ENCODE measurements at regions not wholly inside any gene's neighbourhood (a gene's known extent, or its start where the extent isn't known, plus 50 kb on each side); places are given as distances from the start of the nearest gene placed in this dataset.

DNA sequence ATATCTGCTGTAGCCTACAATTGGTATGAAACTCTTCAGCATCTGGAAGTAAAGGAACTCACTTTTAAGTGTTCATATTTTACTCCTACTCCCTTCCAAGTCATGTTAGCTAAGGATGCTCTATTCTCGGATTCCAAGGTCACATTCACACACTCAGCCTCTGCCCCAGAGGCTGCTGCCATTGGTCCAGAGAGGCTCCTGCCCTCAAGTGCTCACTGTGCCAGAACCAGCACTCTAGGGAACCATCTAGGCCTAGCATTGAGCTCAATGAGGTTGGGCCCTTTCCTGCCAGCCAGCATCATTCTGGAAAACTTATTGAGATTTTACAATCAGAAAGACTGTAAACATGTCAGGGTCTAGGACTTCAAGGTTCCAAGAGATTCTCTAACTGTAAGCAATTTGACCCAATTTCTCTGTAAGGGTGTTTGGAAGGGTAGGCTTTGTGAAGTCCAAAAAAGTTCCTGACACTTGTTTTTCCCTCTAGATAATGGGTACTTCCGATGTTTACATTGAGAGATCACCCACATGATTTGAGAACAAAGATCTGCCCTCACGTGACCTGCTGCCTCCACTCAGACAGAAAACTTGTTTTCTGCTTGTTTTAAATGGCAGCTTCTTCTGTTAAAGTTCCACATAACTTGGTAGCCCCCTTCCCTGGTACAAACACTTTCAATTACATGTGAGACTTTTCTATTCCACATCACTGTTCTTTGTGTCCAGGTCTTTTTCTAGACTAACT, 94.9 kb downstream of the MAB21L3 start:
- Mint-ChIP-seq H3K27ac (no peak overlapping the region), H3K9me3 (ENCODE audit: insufficient read depth) (peaks cover 5% of the 10 kb centered on the region), H3K4me1 (no peaks in the 10 kb centered on the region), H3K27me3 (peaks cover 27% of the 10 kb centered on the region), H3K4me3 (no peak overlapping the region)
- CTCF ChIA-PET, result no interaction called here
- no peak overlapping the region for H3K27ac ChIP-seq (ENCODE audit: low read length in 2 of 2)
- no peak overlapping the region for H3K4me3 ChIP-seq (ENCODE audit: control extremely low read depth in 1 of 5, extremely low read depth in 1 of 5, insufficient read depth in 1 of 5, low read depth in 2 of 5, low read length in 4 of 5)
- peaks cover 0 to 9% (median 5%) of the 10 kb centered on the region in 4 experiments for H3K27me3 ChIP-seq (replicated peaks in 1 of 4; ENCODE audit: control extremely low read depth in 1 of 4, control insufficient read depth in 3 of 4, insufficient read depth in 4 of 4, low read length in 3 of 4)
- ATAC-seq (ENCODE audit: low read depth) (no peak), DNase-seq (no peak)
- POLR2A ChIA-PET, result no interaction called here
- TF ChIP-seq, protein P1, sequence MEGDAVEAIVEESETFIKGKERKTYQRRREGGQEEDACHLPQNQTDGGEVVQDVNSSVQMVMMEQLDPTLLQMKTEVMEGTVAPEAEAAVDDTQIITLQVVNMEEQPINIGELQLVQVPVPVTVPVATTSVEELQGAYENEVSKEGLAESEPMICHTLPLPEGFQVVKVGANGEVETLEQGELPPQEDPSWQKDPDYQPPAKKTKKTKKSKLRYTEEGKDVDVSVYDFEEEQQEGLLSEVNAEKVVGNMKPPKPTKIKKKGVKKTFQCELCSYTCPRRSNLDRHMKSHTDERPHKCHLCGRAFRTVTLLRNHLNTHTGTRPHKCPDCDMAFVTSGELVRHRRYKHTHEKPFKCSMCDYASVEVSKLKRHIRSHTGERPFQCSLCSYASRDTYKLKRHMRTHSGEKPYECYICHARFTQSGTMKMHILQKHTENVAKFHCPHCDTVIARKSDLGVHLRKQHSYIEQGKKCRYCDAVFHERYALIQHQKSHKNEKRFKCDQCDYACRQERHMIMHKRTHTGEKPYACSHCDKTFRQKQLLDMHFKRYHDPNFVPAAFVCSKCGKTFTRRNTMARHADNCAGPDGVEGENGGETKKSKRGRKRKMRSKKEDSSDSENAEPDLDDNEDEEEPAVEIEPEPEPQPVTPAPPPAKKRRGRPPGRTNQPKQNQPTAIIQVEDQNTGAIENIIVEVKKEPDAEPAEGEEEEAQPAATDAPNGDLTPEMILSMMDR (IDR thresholded peaks at IDR 0.05), result no peak
- TF ChIP-seq EZH2 (IDR thresholded peaks at IDR 0.05; ENCODE audit: borderline replicate concordance, insufficient read depth, low read depth, low read length, poor library complexity, severe bottlenecking), result no peak
- 94% methylated on average over 3 of the region's 3 CpGs for WGBS (ENCODE audit: insufficient coverage)
- H3K4me2 ChIP-seq (replicated peaks; ENCODE audit: low read depth, low read length, poor library complexity, severe bottlenecking), result no peak overlapping the region
- no peaks in the 10 kb centered on the region for H3K79me2 ChIP-seq (ENCODE audit: control insufficient read depth, insufficient read depth, low read length)
- no peak overlapping the region for H2AFZ ChIP-seq (ENCODE audit: insufficient read depth, low read depth, low read length, poor library complexity, severe bottlenecking)
- H4K20me1 ChIP-seq (ENCODE audit: control insufficient read depth, insufficient read depth, low read length, poor library complexity, severe bottlenecking), result no peaks in the 10 kb centered on the region
- intact Hi-C loops (cut with micrococcal nuclease), result no loop called here
- no peak overlapping the region for H3K9ac ChIP-seq (ENCODE audit: low read length)
- H3K36me3 ChIP-seq (replicated peaks in 1 of 2; ENCODE audit: control extremely low read depth in 1 of 2, control insufficient read depth in 1 of 2, extremely low read depth in 1 of 2, insufficient read depth in 2 of 2, low read length in 1 of 2), result no peaks in the 10 kb centered on the region
- H3K4me1 ChIP-seq (ENCODE audit: control insufficient read depth in 2 of 2, insufficient read depth in 2 of 2, low read length in 2 of 2), result no peaks in the 10 kb centered on the region
- H3K9me3 ChIP-seq (ENCODE audit: control extremely low read depth in 1 of 3, control insufficient read depth in 2 of 3, insufficient read depth in 1 of 3, low read length in 2 of 3), result peaks cover 0 to 3% (median 0%) of the 10 kb centered on the region in 3 donors

- ChIA-PET CTCF (no interaction called here), POLR2A (no interaction called here)
- Mint-ChIP-seq H3K4me3 (no peak overlapping the region), H3K27me3 (peaks cover 27% of the 10 kb centered on the region), H3K27ac (no peak overlapping the region), H3K9me3 (ENCODE audit: insufficient read depth) (peaks cover 5% of the 10 kb centered on the region), H3K4me1 (no peaks in the 10 kb centered on the region)
- no peak for ATAC-seq (ENCODE audit: low read depth)
- H3K27ac ChIP-seq (ENCODE audit: low read length in 2 of 2), result no peak overlapping the region
- H3K36me3 ChIP-seq (replicated peaks in 1 of 2; ENCODE audit: control extremely low read depth in 1 of 2, control insufficient read depth in 1 of 2, extremely low read depth in 1 of 2, insufficient read depth in 2 of 2, low read length in 1 of 2), result no peaks in the 10 kb centered on the region
- no peak overlapping the region for H3K9ac ChIP-seq (ENCODE audit: low read length)
- no peak for DNase-seq
- H3K4me3 ChIP-seq (ENCODE audit: control extremely low read depth in 1 of 5, extremely low read depth in 1 of 5, insufficient read depth in 1 of 5, low read depth in 2 of 5, low read length in 4 of 5), result no peak overlapping the region
- H3K4me1 ChIP-seq (ENCODE audit: control insufficient read depth in 2 of 2, insufficient read depth in 2 of 2, low read length in 2 of 2), result no peaks in the 10 kb centered on the region
- intact Hi-C loops (cut with micrococcal nuclease), result no loop called here
- no peaks in the 10 kb centered on the region for H3K79me2 ChIP-seq (ENCODE audit: control insufficient read depth, insufficient read depth, low read length)
- H2AFZ ChIP-seq (ENCODE audit: insufficient read depth, low read depth, low read length, poor library complexity, severe bottlenecking), result no peak overlapping the region
- no CpG with 5 or more reads among the region's 4 CpGs for WGBS (ENCODE audit: insufficient coverage)
- no peak overlapping the region for H3K4me2 ChIP-seq (replicated peaks; ENCODE audit: low read depth, low read length, poor library complexity, severe bottlenecking)
- H4K20me1 ChIP-seq (ENCODE audit: control insufficient read depth, insufficient read depth, low read length, poor library complexity, severe bottlenecking), result no peaks in the 10 kb centered on the region
- no peak for TF ChIP-seq EZH2 (IDR thresholded peaks at IDR 0.05; ENCODE audit: borderline replicate concordance, insufficient read depth, low read depth, low read length, poor library complexity, severe bottlenecking)
- TF ChIP-seq, protein P1 (IDR thresholded peaks at IDR 0.05), result no peak
- peaks cover 0 to 9% (median 3%) of the 10 kb centered on the region in 4 experiments for H3K27me3 ChIP-seq (replicated peaks in 1 of 4; ENCODE audit: control extremely low read depth in 1 of 4, control insufficient read depth in 3 of 4, insufficient read depth in 4 of 4, low read length in 3 of 4)
- peaks cover 0 to 3% (median 3%) of the 10 kb centered on the region in 3 donors for H3K9me3 ChIP-seq (ENCODE audit: control extremely low read depth in 1 of 3, control insufficient read depth in 2 of 3, insufficient read depth in 1 of 3, low read length in 2 of 3)
These were observed 96.0 kb downstream of the MAB21L3 start for GRCh38 chr1:116207126-116207735.
